Fibroblast of mammary gland (primary cell): ENCODE measurements at regions not wholly inside any gene's neighbourhood (a gene's known extent, or its start where the extent isn't known, plus 50 kb on each side); places are given as distances from the start of the nearest gene placed in this dataset.
A peak's percentile ranks its signal among the peaks of the same experiment; 100 is the strongest.

ENCODE experiments used
- DNase-seq: peaks from one replicate; pipeline ENCODE4 v3.0.0-alpha.2; 2010; ENCODE audit warnings: low read depth
- H3K4me3 ChIP-seq: 2 replicates; pipeline ENCODE4 v1.5.1; 2011; ENCODE audit warnings: low read depth, mild to moderate bottlenecking, low read length, moderate library complexity; ENCODE audit not compliant: control insufficient read depth
- TF ChIP-seq, protein P1 (sequence below): conservative IDR thresholded peaks from 2 replicates; pipeline ENCODE4 v1.5.1; 2011; ENCODE audit warnings: low read depth, low read length, inconsistent platforms; ENCODE audit not compliant: control insufficient read depth, insufficient read depth

DNA sequence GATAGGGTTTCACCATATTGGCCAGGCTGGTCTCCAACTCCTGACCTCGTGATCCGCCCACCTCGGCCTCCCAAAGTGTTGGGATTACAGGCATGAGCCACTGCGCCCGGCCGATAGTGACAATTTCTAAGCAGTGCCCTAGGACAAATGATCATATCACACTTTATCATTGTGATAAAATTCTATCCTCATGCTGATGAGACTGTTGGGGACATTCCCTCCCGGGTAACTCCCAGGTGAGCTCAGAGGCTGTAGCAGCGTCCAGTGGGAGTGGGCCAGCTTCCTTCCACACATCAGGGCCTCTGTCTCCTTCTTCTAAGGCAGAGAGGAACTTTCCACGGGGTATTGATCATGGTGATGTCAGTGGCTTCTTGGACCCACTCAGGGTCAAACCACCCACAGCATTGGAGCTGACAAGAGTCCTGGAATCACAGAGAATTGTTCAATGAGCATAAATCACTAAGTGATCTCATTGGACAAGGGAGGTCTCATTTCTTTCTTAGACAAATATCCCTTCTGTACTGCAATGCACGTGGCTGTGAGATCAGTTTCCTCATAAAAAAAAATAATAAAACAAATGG is 256.1 kb downstream of the KLF6 start:
- TF ChIP-seq, protein P1, sequence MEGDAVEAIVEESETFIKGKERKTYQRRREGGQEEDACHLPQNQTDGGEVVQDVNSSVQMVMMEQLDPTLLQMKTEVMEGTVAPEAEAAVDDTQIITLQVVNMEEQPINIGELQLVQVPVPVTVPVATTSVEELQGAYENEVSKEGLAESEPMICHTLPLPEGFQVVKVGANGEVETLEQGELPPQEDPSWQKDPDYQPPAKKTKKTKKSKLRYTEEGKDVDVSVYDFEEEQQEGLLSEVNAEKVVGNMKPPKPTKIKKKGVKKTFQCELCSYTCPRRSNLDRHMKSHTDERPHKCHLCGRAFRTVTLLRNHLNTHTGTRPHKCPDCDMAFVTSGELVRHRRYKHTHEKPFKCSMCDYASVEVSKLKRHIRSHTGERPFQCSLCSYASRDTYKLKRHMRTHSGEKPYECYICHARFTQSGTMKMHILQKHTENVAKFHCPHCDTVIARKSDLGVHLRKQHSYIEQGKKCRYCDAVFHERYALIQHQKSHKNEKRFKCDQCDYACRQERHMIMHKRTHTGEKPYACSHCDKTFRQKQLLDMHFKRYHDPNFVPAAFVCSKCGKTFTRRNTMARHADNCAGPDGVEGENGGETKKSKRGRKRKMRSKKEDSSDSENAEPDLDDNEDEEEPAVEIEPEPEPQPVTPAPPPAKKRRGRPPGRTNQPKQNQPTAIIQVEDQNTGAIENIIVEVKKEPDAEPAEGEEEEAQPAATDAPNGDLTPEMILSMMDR, result no peak
- no peak overlapping the region for H3K4me3 ChIP-seq
- DNase-seq, result no peak

DNA sequence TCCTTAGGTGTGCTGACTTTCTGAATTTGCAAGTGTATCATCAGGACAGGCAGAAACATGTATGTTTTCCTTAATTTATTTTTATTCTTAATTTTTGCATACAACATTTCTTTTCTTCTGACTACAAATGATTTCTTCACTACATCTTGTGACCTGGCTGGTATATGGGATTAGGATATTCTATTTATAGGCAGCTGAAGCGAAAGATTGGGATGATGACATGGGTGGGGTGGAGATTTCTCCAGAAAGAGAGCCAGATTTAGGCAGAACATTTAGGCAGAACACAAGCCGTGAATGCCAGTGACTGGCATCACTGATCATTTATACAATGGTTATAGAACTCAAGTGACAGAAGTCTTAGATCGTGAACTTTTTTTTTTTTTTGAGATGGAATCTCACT is 256.7 kb downstream of the KLF6 start:
- TF ChIP-seq, protein P1, result no peak
- no peak overlapping the region for H3K4me3 ChIP-seq
- DNase-seq, result peak; percentile 54

DNA sequence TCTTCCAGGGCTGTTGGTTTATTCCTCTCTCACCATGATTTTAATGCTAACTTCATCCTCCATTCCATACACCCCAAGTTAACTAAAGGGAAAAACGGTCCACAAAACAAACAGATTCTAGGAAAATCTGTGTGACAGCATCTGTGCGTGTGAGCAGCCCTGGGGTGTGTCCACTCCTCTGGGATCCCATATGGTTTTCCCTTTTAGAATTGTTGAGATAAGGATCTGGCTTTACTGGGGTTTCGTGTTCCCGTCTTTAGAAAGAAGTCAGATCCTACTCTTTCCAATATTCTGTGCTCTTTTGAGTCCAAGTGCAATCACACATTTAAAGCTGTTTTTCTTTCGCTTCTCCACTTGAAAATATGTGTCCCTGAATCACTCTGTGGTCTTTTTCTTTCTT is 257.1 kb downstream of the KLF6 start:
- DNase-seq, result peak; percentile 76
- H3K4me3 ChIP-seq, result no peak overlapping the region
- TF ChIP-seq, protein P1, result no peak

DNA sequence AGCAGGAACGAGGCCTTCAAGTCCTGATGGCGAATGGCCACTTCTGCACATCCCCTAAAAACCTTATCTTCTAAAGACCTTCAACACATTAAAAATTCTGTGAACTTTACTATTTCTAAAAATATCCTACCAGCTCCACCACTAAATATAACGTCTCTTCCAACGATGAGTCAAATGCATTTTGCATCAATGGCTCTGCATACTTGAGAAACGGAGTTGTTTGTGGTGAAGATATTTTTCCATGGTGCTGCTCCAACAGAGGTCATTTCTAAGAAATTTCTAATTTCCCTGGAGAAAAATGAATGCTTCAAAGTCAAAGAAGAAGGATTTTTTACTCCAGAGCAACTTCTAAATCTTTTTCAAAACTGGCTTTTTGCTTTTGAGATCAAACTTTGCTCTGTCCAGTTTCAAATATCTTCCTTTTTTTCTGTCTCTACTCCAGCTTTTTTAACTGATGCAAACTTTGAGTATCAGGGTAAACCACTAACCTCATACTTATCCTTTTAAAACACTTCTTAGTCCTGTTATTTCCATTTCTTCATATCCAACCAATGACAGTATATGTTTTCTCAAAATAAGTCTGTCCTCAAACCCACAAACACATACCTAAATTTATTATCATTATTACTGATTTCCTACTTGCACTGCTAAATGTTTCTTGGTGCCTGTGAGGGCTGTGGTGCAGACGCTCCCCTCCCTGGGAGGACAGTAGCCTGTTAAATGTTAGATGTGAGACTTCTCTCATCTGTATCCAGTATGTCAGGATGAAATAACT is 258.1 kb downstream of the KLF6 start:
- DNase-seq, result peak; percentile 95
- TF ChIP-seq, protein P1, result no peak
- no peak overlapping the region for H3K4me3 ChIP-seq

DNA sequence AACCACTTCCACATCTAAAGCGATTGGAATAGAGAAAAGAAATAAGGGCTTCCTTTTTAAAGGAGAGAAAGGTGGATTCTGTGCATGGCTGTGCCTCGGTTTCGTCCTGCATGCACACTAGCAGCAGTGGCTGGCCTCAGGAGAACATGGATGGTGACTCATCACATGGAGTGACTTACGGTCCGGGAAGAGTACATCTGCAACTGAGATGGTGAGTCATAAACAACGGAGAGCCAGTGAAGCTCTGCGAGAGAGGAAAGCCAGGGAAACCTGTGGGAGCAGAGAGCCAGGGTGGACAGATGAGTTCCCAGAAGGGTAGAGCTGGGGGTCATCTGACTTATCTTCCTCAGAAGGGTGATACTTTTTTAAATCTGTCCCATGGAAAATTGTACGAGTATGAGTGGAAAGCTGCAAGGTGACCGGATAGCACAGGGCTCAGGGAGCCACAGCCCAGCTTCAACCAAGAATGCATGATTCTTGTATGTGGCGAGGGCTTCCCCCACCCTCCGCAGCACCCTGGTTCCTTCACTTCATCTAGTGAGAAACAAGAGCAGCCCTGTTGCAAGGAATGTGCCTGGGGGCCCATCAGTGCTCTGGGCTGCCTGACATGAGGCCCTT is 259.1 kb downstream of the KLF6 start:
- TF ChIP-seq, protein P1, result no peak
- no peak overlapping the region for H3K4me3 ChIP-seq
- DNase-seq, result peak; percentile 100

DNA sequence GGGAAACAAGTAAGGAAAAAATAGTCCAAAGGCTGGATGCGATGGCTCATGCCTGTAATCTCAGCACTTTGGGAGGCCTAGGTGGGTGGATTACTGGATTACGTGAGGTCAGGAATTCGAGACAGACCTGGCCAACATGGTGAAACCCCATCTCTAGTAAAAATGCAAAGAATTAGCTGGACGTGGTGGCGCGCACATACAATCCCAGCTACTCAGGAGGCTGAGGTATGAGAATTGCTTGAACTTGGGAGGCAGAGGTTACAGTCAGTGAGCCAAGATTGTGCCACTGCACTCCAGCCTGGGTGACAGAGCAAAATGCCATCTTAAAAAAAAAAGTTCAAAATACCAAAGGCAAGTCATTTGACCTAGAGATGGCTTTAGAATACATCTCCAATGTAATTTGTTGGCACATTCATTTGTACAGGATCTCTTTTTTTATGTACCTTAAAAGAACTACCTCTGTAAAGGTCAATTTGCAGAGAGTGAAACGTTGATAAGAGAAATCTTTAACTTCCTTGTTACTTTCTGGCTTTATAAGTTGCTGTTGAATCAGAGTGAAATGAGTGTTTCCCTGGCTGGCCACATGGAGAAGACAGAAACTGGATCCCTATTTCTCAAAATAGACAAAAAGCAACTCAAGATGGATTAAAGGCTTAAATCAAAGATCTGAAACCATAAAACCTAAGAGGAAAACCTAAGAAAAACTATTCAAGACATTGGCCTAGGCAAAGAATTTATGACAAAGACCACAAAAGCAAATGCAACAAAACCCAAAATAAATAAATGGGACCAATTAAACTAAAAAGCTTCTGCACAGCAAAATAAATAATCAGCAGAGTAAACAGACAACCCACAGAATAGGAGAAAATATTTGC is 260.7 kb downstream of the KLF6 start:
- TF ChIP-seq, protein P1, result no peak
- H3K4me3 ChIP-seq, result no peak overlapping the region
- DNase-seq, result peak; percentile 37
